HFF-Myc (cell line): ENCODE measurements at regions not wholly inside any gene's neighbourhood (a gene's known extent, or its start where the extent isn't known, plus 50 kb on each side); places are given as distances from the start of the nearest gene placed in this dataset.
"Not testable (repeated sequence)": the region's sequence is repeated elsewhere in the genome, so short reads cannot be mapped to it uniquely, and the experiment has no call there.

Source experiments
- DNase-seq: peaks from one replicate; pipeline ENCODE4 v3.0.0-alpha.2; 2011; ENCODE audit warnings: low read depth; ENCODE audit errors: extremely low read depth
- H3K4me3 ChIP-seq: replicated peaks from 2 replicates; pipeline ENCODE4 v1.5.1; 2011; ENCODE audit warnings: low read depth, mild to moderate bottlenecking, control low read depth, low read length
- CTCF ChIP-seq: IDR thresholded peaks from 2 replicates; pipeline ENCODE4 v1.5.1; 2012; ENCODE audit warnings: mild to moderate bottlenecking, low read depth, low read length, control low read depth; ENCODE audit errors: missing control alignments

- H3K4me3 ChIP-seq: no peak overlapping the region
- TF ChIP-seq CTCF: no peak
- DNase-seq: no peak
These were observed 68.3 kb upstream of the LYZL2 start for GRCh38 chr10:30697806-30698205.

- not testable (repeated sequence) for H3K4me3 ChIP-seq, DNase-seq
These were observed 67.7 kb upstream of the LYZL2 start for GRCh38 chr10:30697221-30697620.

- H3K4me3 ChIP-seq, DNase-seq: not testable (repeated sequence)
These were observed 67.0 kb upstream of the LYZL2 start for GRCh38 chr10:30696416-30697185.

GRCh38 chr10:30695481-30696236 lies 66.1 kb upstream of the LYZL2 start:
- DNase-seq: not testable (repeated sequence)

GRCh38 chr10:30694518-30695228 lies 65.1 kb upstream of the LYZL2 start:
- no peak for TF ChIP-seq CTCF
- DNase-seq: no peak
- H3K4me3 ChIP-seq: no peak overlapping the region

More at GRCh38 chr10:30695481-30696236, 66.1 kb upstream of the LYZL2 start:
- H3K4me3 ChIP-seq: not testable (repeated sequence)

GRCh38 chr10:30691639-30692015 lies 62.1 kb upstream of the LYZL2 start:
- TF ChIP-seq CTCF: no peak
- DNase-seq: peak; percentile 91
- 0 out of 2 replicates have a peak overlapping the region, but pooled peaks have one; percentile 13 for H3K4me3 ChIP-seq

- H3K4me3 ChIP-seq, DNase-seq: not testable (repeated sequence)
These were observed 61.5 kb upstream of the LYZL2 start for GRCh38 chr10:30690948-30691638.

- H3K4me3 ChIP-seq: no peak overlapping the region
- no peak for DNase-seq
- no peak for TF ChIP-seq CTCF
These were observed 58.9 kb upstream of the LYZL2 start for GRCh38 chr10:30688456-30688855.
